CD4-positive, alpha-beta T cell treated with Interleukin-10 for 1 hour (primary cell): ENCODE measurements at regions not wholly inside any gene's neighbourhood (a gene's known extent, or its start where the extent isn't known, plus 50 kb on each side); places are given as distances from the start of the nearest gene placed in this dataset.

Experiments
- DNase-seq: peaks from one replicate; pipeline ENCODE4 v3.0.0-alpha.2; 2020

- DNase-seq = no peak
Measured at GRCh38 chr12:130263025-130263424, 74.7 kb upstream of the PIWIL1 start.

- DNase-seq = no peak
Measured at GRCh38 chr12:130263996-130264395, 73.7 kb upstream of the PIWIL1 start.

- DNase-seq = no peak
Measured at GRCh38 chr12:130266751-130267150, 70.9 kb upstream of the PIWIL1 start.

- DNase-seq = no peak
Measured at GRCh38 chr12:130280231-130280630, 57.5 kb upstream of the PIWIL1 start.

GRCh38 chr12:130280742-130281141, 56.9 kb upstream of the PIWIL1 start:
- DNase-seq = no peak

- peak; percentile 4 for DNase-seq
Measured at GRCh38 chr12:130281153-130281799, 56.4 kb upstream of the PIWIL1 start.

GRCh38 chr12:130286041-130286440, 51.6 kb upstream of the PIWIL1 start:
- DNase-seq = no peak

GRCh38 chr12:130286741-130287440, 50.8 kb upstream of the PIWIL1 start:
- no peak for DNase-seq
